Astrocyte (in vitro differentiated cells and primary cell): ENCODE measurements at regions not wholly inside any gene's neighbourhood (a gene's known extent, or its start where the extent isn't known, plus 50 kb on each side); places are given as distances from the start of the nearest gene placed in this dataset.

Experiments used
- CTCF ChIP-seq: IDR thresholded peaks from 2 replicates; pipeline ENCODE4 v1.5.1; 2011; ENCODE audit warnings: low read depth, mild to moderate bottlenecking, inconsistent platforms, low read length, moderate library complexity; ENCODE audit not compliant: insufficient read depth
- EZH2 ChIP-seq: IDR thresholded peaks from 2 replicates; pipeline ENCODE4 v1.6.1; 2012; ENCODE audit warnings: mild to moderate bottlenecking, low read length, inconsistent platforms; ENCODE audit not compliant: insufficient read depth

DNA sequence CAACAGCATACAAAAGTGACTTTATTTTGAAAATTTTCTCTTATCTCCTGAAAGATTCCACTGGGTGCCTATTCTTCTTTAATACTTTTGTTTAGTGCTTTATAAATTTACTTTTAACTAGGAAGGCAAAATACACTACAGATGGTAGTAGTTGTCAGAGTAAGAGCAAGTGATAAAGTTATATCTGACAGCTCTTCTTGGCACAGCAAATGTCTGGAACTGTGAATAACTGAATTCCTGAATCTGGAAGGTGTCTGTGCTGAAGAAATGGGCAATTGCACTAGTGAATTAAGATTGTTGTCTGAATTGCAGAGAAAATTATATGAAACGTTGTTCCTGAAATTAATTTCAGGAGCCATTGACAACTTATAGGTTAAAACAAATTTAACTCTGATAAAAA, 213.8 kb upstream of the CBLB start:
- TF ChIP-seq CTCF, result no peak
- TF ChIP-seq EZH2, result no peak
